ENCODE measurements at regions not wholly inside any gene's neighbourhood (a gene's known extent, or its start where the extent isn't known, plus 50 kb on each side); places are given as distances from the start of the nearest gene placed in this dataset.

- ChIA-PET POLR2A (no interaction called here), CTCF (no interaction called here)
- no peak for DNase-seq
- Mint-ChIP-seq H3K36me3 (ENCODE audit: low read depth) (no peaks in the 10 kb centered on the region), H3K4me1 (ENCODE audit: low read depth) (no peaks in the 10 kb centered on the region), H3K27ac (no peak overlapping the region), H3K27me3 (peaks cover 41% of the 10 kb centered on the region), H3K4me3 (no peak overlapping the region), H3K9me3 (no peaks in the 10 kb centered on the region)
- ATAC-seq (ENCODE audit: poor library complexity): no peak
- peaks cover 0 to 3% of the 10 kb centered on the region in 2 experiments for H3K27me3 ChIP-seq (ENCODE audit: control insufficient read depth in 1 of 2, insufficient read depth in 2 of 2, low read length in 2 of 2)
- intact Hi-C loops (cut with DNase I, micrococcal nuclease): no loop called here
- H3K4me1 ChIP-seq (ENCODE audit: insufficient read depth, low read length): no peaks in the 10 kb centered on the region
- no peak overlapping the region for H3K27ac ChIP-seq (ENCODE audit: low read depth in 1 of 2, low read length in 2 of 2)
- TF ChIP-seq CTCF (IDR thresholded peaks at IDR 0.05): no peak
- no peak overlapping the region for H3K4me3 ChIP-seq (ENCODE audit: low read length)
- H3K36me3 ChIP-seq (ENCODE audit: insufficient read depth, low read length): no peaks in the 10 kb centered on the region
- H3K9me3 ChIP-seq (ENCODE audit: control insufficient read depth in 1 of 2, insufficient read depth in 1 of 2, low read length in 2 of 2): peaks cover 0 to 13% of the 10 kb centered on the region in 2 experiments
Observed at GRCh38 chr1:17883662-17884395, 128.7 kb downstream of the ACTL8 start.

GRCh38 chr1:17885663-17886320 is 130.7 kb downstream of the ACTL8 start:
- no peak overlapping the region for H3K4me3 Mint-ChIP-seq
- ChIA-PET CTCF (no interaction called here), POLR2A (no interaction called here)
- H3K27me3 ChIP-seq (ENCODE audit: control insufficient read depth in 1 of 2, insufficient read depth in 2 of 2, low read length in 2 of 2): peaks cover 0 to 3% of the 10 kb centered on the region in 2 experiments
- H3K27ac Mint-ChIP-seq: no peak overlapping the region
- H3K4me1 Mint-ChIP-seq (ENCODE audit: low read depth): no peaks in the 10 kb centered on the region
- H3K27me3 Mint-ChIP-seq: peaks cover 40% of the 10 kb centered on the region
- no peak overlapping the region for H3K4me3 ChIP-seq (ENCODE audit: low read length)
- H3K27ac ChIP-seq (ENCODE audit: low read depth in 1 of 2, low read length in 2 of 2): no peak overlapping the region
- peaks cover 0 to 6% of the 10 kb centered on the region in 2 experiments for H3K9me3 ChIP-seq (ENCODE audit: control insufficient read depth in 1 of 2, insufficient read depth in 1 of 2, low read length in 2 of 2)
- intact Hi-C loops (cut with DNase I, micrococcal nuclease): no loop called here
- TF ChIP-seq CTCF (IDR thresholded peaks at IDR 0.05): no peak
- no peaks in the 10 kb centered on the region for H3K36me3 ChIP-seq (ENCODE audit: insufficient read depth, low read length)
- no peaks in the 10 kb centered on the region for H3K36me3 Mint-ChIP-seq (ENCODE audit: low read depth)
- DNase-seq: no peak
- ATAC-seq (ENCODE audit: poor library complexity): no peak
- H3K4me1 ChIP-seq (ENCODE audit: insufficient read depth, low read length): no peaks in the 10 kb centered on the region
- no peaks in the 10 kb centered on the region for H3K9me3 Mint-ChIP-seq

- ChIA-PET CTCF (no interaction called here), POLR2A (no interaction called here)
- no peak for TF ChIP-seq CTCF (IDR thresholded peaks at IDR 0.05)
- Histone ChIP-seq H3K27me3 (ENCODE audit: control insufficient read depth in 1 of 2, insufficient read depth in 2 of 2, low read length in 2 of 2) (peaks cover 0 to 3% of the 10 kb centered on the region in 2 experiments), H3K4me1 (ENCODE audit: insufficient read depth, low read length) (no peaks in the 10 kb centered on the region), H3K9me3 (ENCODE audit: control insufficient read depth in 1 of 2, insufficient read depth in 1 of 2, low read length in 2 of 2) (peaks cover 0 to 6% of the 10 kb centered on the region in 2 experiments), H3K36me3 (ENCODE audit: insufficient read depth, low read length) (no peaks in the 10 kb centered on the region), H3K27ac (ENCODE audit: low read depth in 1 of 2, low read length in 2 of 2) (no peak overlapping the region), H3K4me3 (ENCODE audit: low read length) (no peak overlapping the region)
- Mint-ChIP-seq H3K4me1 (ENCODE audit: low read depth) (no peaks in the 10 kb centered on the region), H3K27ac (no peak overlapping the region), H3K27me3 (peaks cover 43% of the 10 kb centered on the region), H3K4me3 (no peak overlapping the region), H3K36me3 (ENCODE audit: low read depth) (no peaks in the 10 kb centered on the region), H3K9me3 (no peaks in the 10 kb centered on the region)
- no peak for ATAC-seq (ENCODE audit: poor library complexity)
- intact Hi-C loops (cut with DNase I, micrococcal nuclease): no loop called here
- no peak for DNase-seq
Observed at GRCh38 chr1:17886386-17886785, 131.3 kb downstream of the ACTL8 start.

Measured in CD4-positive, alpha-beta T cell (primary cell).